Thymus (tissue), 11 donors: ENCODE measurements at regions not wholly inside any gene's neighbourhood (a gene's known extent, or its start where the extent isn't known, plus 50 kb on each side); places are given as distances from the start of the nearest gene placed in this dataset.
"Not testable (repeated sequence)": the region's sequence is repeated elsewhere in the genome, so short reads cannot be mapped to it uniquely, and the experiment has no call there.

Source experiments
- DNase-seq, 9 donors: peaks; one replicate each; pipeline ENCODE4 v3.0.0-alpha.2; 2013; ENCODE audit warnings: low spot score in 9 of 9, low read depth in 6 of 9, missing footprints in 1 of 9
- H3K27ac ChIP-seq, 2 donors: one replicate each; pipeline ENCODE4 v1.5.1; 2013; ENCODE audit warnings: control low read depth in 1 of 2, low read depth in 1 of 2, low read length in 1 of 2, mild to moderate bottlenecking in 1 of 2, moderate library complexity in 1 of 2
- H3K27me3 ChIP-seq, 2 donors: one replicate each; pipeline ENCODE4 v1.5.1; 2013; ENCODE audit warnings: low read length in 1 of 2; ENCODE audit not compliant: control insufficient read depth in 2 of 2, insufficient read depth in 1 of 2
- H3K36me3 ChIP-seq, 2 donors: one replicate each; pipeline ENCODE4 v1.5.1; 2013; ENCODE audit warnings: low read length in 1 of 2, mild to moderate bottlenecking in 1 of 2, moderate library complexity in 1 of 2; ENCODE audit not compliant: control insufficient read depth in 2 of 2, insufficient read depth in 2 of 2
- H3K4me1 ChIP-seq, 2 donors: one replicate each; pipeline ENCODE4 v1.5.1; 2013; ENCODE audit warnings: low read length in 2 of 2; ENCODE audit not compliant: control insufficient read depth in 2 of 2, insufficient read depth in 2 of 2
- H3K4me3 ChIP-seq, 2 donors: one replicate each; pipeline ENCODE4 v1.5.1; 2013; ENCODE audit warnings: low read length in 2 of 2, control low read depth in 1 of 2, mild to moderate bottlenecking in 1 of 2
- H3K9me3 ChIP-seq, 2 donors: one replicate each; pipeline ENCODE4 v1.5.1; 2013; ENCODE audit warnings: low read length in 1 of 2, mild to moderate bottlenecking in 1 of 2; ENCODE audit not compliant: control insufficient read depth in 2 of 2, insufficient read depth in 1 of 2
- WGBS: extraction: QIAGEN DNeasy Blood & Tissue Kit; methylation state at CpG from one replicate; pipeline ENCODE4 v1.1.7; 2013; 5-methylcytosine and 5-hydroxymethylcytosine counted together
- donor health status: healthy.

GRCh38 chr4:118572991-118573390 is 112.2 kb upstream of the METTL14 start:
- DNase-seq, H3K9me3 ChIP-seq, H3K27ac ChIP-seq, H3K4me1 ChIP-seq, H3K4me3 ChIP-seq, H3K27me3 ChIP-seq, H3K36me3 ChIP-seq: not testable (repeated sequence)
- 97% methylated on average over 10 of the region's 10 CpGs for WGBS

GRCh38 chr4:118574251-118574913 is 110.8 kb upstream of the METTL14 start:
- not testable (repeated sequence) for H3K4me3 ChIP-seq, H3K27me3 ChIP-seq, H3K4me1 ChIP-seq, H3K27ac ChIP-seq, H3K36me3 ChIP-seq, DNase-seq, H3K9me3 ChIP-seq
- 64% methylated on average over 3 of the region's 3 CpGs for WGBS

- H3K36me3 ChIP-seq, DNase-seq, H3K27me3 ChIP-seq, H3K4me1 ChIP-seq, H3K9me3 ChIP-seq, H3K4me3 ChIP-seq, H3K27ac ChIP-seq: not testable (repeated sequence)
- WGBS = 90% methylated on average over 1 of the region's 1 CpG
These were observed 110.1 kb upstream of the METTL14 start for GRCh38 chr4:118575057-118575456.

- not testable (repeated sequence) for H3K9me3 ChIP-seq, H3K27ac ChIP-seq, DNase-seq, H3K4me1 ChIP-seq, H3K27me3 ChIP-seq, H3K36me3 ChIP-seq, H3K4me3 ChIP-seq
- 68% methylated on average over 5 of the region's 5 CpGs for WGBS
These were observed 109.5 kb upstream of the METTL14 start for GRCh38 chr4:118575726-118576125.

GRCh38 chr4:118576709-118577219 is 108.4 kb upstream of the METTL14 start:
- H3K27me3 ChIP-seq, H3K4me1 ChIP-seq, DNase-seq, H3K36me3 ChIP-seq, H3K27ac ChIP-seq, H3K9me3 ChIP-seq, H3K4me3 ChIP-seq: not testable (repeated sequence)
- 94% methylated on average over 13 of the region's 13 CpGs for WGBS

GRCh38 chr4:118585015-118585414 is 100.2 kb upstream of the METTL14 start:
- H3K4me3 ChIP-seq = no peak overlapping the region
- H3K27ac ChIP-seq = no peak overlapping the region
- H3K36me3 ChIP-seq = no peaks in the 10 kb centered on the region
- WGBS = 75% methylated on average over 5 of the region's 5 CpGs
- H3K9me3 ChIP-seq = no peaks in the 10 kb centered on the region
- no peak for DNase-seq
- H3K4me1 ChIP-seq = no peaks in the 10 kb centered on the region
- peaks cover 0 to 16% of the 10 kb centered on the region in 2 donors for H3K27me3 ChIP-seq

GRCh38 chr4:118586357-118586790 is 98.8 kb upstream of the METTL14 start:
- Histone ChIP-seq H3K36me3 (no peaks in the 10 kb centered on the region), H3K27ac (no peak overlapping the region), H3K27me3 (peaks cover 0 to 16% of the 10 kb centered on the region in 2 donors), H3K9me3 (no peaks in the 10 kb centered on the region), H3K4me1 (no peaks in the 10 kb centered on the region), H3K4me3 (no peak overlapping the region)
- DNase-seq = no peak
- 78% methylated on average over 6 of the region's 6 CpGs for WGBS

- H3K9me3 ChIP-seq = no peaks in the 10 kb centered on the region
- H3K4me3 ChIP-seq = no peak overlapping the region
- peaks cover 0 to under 1% of the 10 kb centered on the region in 2 donors for H3K4me1 ChIP-seq
- peaks cover 0 to 16% of the 10 kb centered on the region in 2 donors for H3K27me3 ChIP-seq
- no peaks in the 10 kb centered on the region for H3K36me3 ChIP-seq
- DNase-seq = no peak
- H3K27ac ChIP-seq = no peak overlapping the region
- 92% methylated on average over 9 of the region's 9 CpGs for WGBS
These were observed 97.9 kb upstream of the METTL14 start for GRCh38 chr4:118587116-118587831.

- 92% methylated on average over 4 of the region's 4 CpGs for WGBS
These were observed 97.2 kb upstream of the METTL14 start for GRCh38 chr4:118587946-118588345.

More at GRCh38 chr4:118587946-118588345, 97.2 kb upstream of the METTL14 start:
- Histone ChIP-seq H3K27me3 (peaks cover 0 to 16% of the 10 kb centered on the region in 2 donors), H3K27ac (no peak overlapping the region), H3K9me3 (no peaks in the 10 kb centered on the region), H3K4me1 (peaks cover 0 to 2% of the 10 kb centered on the region in 2 donors), H3K36me3 (no peaks in the 10 kb centered on the region), H3K4me3 (no peak overlapping the region)
- DNase-seq = no peak
